Mononuclear cell (primary cell): ENCODE measurements at regions not wholly inside any gene's neighbourhood (a gene's known extent, or its start where the extent isn't known, plus 50 kb on each side); places are given as distances from the start of the nearest gene placed in this dataset.
"Not testable (repeated sequence)": the region's sequence is repeated elsewhere in the genome, so short reads cannot be mapped to it uniquely, and the experiment has no call there.

Source experiments
- H3K27me3 ChIP-seq: 2 replicates; pipeline ENCODE4 v1.6.0; 2011; ENCODE audit warnings: low read length, control low read depth; ENCODE audit not compliant: insufficient read depth
- H3K4me1 ChIP-seq: 2 replicates; pipeline ENCODE4 v1.5.1; 2011; ENCODE audit warnings: mild to moderate bottlenecking, low read length, control low read depth; ENCODE audit not compliant: insufficient read depth
- H3K4me3 ChIP-seq: 2 replicates; pipeline ENCODE4 v1.5.1; 2011; ENCODE audit warnings: mild to moderate bottlenecking, low read length, moderate library complexity
- H3K9me3 ChIP-seq: 2 replicates; pipeline ENCODE4 v1.5.1; 2011; ENCODE audit warnings: low read depth, mild to moderate bottlenecking, control low read depth, low read length

GRCh38 chr6:149246691-149247384 lies 70.7 kb upstream of the TAB2 start:
- Histone ChIP-seq H3K4me3 (no peak overlapping the region), H3K27me3 (no peaks in the 10 kb centered on the region), H3K4me1 (peaks cover 58% of the 10 kb centered on the region), H3K9me3 (no peaks in the 10 kb centered on the region)

GRCh38 chr6:149247385-149247763 lies 70.1 kb upstream of the TAB2 start:
- Histone ChIP-seq H3K27me3 (no peaks in the 10 kb centered on the region), H3K4me1 (peaks cover 62% of the 10 kb centered on the region), H3K4me3 (no peak overlapping the region), H3K9me3 (no peaks in the 10 kb centered on the region)

DNA sequence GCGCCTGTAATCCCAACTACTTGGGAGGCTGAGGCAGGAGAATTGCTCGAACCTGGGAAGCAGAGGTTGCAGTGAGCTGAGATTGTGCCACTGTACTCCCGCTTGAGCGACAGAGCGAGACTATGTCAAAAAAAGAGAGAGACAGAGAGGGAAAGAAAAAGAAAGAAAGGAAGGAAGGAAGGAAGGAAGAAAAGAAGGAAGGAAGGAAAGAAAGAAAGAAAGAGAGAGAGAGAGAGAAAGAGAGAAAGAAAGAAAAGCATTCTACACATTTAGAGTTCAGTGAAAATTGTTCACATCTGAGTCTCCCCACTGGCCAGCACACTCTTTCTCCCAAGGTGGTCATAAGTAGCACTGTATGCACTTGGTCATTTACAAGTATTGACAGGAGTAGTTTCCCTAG lies 69.2 kb upstream of the TAB2 start:
- H3K9me3 ChIP-seq, H3K4me3 ChIP-seq, H3K27me3 ChIP-seq: not testable (repeated sequence)
- H3K4me1 ChIP-seq = peaks cover 65% of the 10 kb centered on the region

DNA sequence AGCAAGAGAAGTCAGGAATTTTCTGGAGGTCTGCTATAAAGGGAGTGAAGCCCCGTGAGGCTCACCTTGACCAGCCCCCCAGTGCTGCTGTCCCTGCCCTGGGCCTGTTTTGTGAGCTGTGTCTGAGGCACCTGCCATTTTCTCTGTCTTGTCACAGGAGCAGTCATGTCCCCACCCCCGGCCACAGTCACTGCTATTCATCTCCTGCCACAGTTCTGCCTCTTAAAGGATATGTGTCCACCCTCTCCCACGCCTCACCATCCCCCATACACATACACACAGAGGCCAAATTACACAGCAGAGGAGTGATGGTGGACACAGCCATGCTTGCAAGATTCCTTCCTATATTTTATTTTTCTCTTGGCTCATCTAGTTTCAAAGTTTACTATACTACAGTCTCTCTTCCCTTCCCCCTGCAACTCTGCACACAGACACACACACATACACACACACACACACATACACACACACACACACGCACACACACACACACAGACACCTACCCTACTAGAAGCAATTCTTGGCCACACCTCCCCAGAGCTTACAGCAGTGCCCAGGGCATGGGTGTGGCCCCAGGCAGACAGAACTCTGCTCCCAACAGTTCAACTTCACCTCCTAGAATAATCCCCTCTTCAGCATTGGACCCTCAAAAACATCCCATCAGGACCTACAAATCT lies 68.7 kb upstream of the TAB2 start:
- H3K4me1 ChIP-seq = peaks cover 65% of the 10 kb centered on the region
- H3K4me3 ChIP-seq = peak overlapping the region; percentile 23

DNA sequence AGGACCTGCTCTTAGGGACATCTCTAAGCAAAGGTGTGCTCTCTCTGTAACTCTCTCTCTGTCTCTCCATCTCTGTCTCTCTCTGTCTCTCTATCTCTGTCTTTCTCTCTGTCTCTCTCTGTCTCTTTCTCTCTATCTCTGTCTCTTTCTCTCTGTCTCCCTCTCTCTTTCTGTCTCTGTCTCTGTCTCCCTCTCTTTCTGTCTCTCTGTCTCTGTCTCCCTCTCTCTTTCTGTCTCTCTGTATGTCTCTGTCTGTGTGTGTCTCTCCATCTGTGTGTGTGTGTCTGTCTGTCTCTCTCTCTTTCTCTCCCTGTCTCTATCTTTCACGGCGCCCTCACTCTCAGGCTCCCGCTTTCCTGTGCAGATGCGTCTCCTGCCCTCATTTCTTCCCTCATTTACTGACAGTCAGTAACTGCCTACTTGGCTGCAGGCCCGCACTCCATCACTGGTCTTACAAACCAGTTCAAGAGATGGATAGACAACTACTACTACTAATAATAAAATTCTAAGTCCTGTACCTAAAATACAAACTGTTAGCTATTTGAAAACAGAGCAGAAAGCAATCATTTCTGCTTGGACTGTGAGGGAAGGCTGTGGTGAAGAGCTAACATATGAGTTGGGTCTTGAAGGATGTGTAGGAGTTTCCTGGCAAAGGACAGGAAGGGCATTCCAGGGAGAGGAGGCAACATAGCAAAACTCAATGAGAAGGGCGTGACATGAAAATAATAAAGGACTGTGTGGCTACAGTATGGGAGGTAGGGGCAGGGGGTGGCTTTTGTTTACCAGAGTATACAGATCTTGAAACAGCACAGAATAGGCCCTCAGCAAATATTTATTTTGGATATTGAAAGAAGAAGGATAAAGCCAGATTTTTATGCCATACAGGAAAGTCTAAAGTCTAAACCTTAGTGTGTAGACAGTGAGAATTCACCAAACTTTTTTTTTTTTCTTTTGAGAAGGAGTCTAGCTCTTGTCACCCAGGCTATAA lies 67.8 kb upstream of the TAB2 start:
- Histone ChIP-seq H3K9me3 (no peaks in the 10 kb centered on the region), H3K4me1 (peaks cover 69% of the 10 kb centered on the region), H3K27me3 (no peaks in the 10 kb centered on the region), H3K4me3 (peak overlapping the region; percentile 23)

More for the DNA sequence above, 68.7 kb upstream of the TAB2 start:
- no peaks in the 10 kb centered on the region for H3K27me3 ChIP-seq
- no peaks in the 10 kb centered on the region for H3K9me3 ChIP-seq

DNA sequence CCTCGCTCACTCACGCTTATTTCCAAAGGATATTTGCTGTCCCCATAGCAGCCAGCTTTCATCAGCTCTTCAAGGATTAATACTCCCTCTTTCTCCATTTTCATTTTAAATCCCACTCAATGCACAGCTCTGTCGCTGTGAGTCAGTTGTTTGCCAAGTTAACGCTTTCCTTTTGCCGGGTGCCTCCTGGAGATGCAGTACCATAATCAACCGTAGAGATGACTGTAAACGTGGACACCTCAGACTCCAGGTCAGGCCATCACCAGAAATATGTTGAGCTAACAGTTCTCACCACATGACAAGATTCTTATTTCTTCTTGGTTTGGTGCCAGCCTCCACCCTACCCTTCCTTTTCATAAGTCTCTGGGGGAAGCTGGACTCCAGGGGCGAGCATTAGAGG lies 66.6 kb upstream of the TAB2 start:
- Histone ChIP-seq H3K27me3 (no peaks in the 10 kb centered on the region), H3K9me3 (no peaks in the 10 kb centered on the region), H3K4me1 (peaks cover 74% of the 10 kb centered on the region), H3K4me3 (no peak overlapping the region)

DNA sequence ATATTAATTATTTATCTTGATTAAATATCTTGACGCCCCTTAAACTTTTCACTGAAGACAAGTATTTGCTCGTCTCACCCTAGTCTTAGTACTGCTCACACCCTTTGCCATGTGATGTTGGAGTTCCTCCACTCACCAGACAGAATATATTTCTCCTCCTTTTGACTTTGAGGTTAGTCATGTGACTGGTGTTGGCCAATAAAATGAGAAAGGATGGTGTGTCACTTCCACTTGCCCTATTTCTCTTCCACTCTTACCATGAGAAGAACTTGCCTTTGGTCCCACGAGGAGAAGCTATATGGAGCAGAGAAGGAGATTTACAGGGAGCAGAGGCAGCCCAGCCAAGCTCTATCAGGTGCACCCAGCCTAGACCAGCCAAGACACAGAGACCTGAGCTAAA lies 64.9 kb upstream of the TAB2 start:
- no peaks in the 10 kb centered on the region for H3K27me3 ChIP-seq
- peaks cover 74% of the 10 kb centered on the region for H3K4me1 ChIP-seq
- no peak overlapping the region for H3K4me3 ChIP-seq
- H3K9me3 ChIP-seq = no peaks in the 10 kb centered on the region

GRCh38 chr6:149254253-149254652 lies 63.3 kb upstream of the TAB2 start:
- H3K4me3 ChIP-seq = no peak overlapping the region
- no peaks in the 10 kb centered on the region for H3K9me3 ChIP-seq
- H3K27me3 ChIP-seq = no peaks in the 10 kb centered on the region
- peaks cover 72% of the 10 kb centered on the region for H3K4me1 ChIP-seq

DNA sequence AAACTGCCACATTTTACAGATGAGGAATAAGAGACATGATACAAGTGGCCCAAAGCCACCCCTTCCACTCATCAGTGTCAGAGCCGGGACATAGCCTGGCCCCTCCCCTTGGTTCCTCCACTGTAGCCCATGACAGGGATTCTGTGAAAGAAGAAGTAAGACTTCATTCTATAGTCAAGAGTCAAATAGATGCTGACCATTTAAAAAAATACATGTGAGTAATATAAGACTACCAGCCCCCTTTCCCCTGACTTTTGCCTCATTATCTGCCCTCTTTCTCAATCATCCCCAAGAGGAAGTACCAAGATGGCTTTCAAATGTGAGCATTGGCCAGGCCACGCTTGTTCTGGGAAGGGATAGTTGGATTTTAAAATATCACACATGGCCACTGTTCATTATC lies 57.8 kb upstream of the TAB2 start:
- Histone ChIP-seq H3K27me3 (no peaks in the 10 kb centered on the region), H3K9me3 (no peaks in the 10 kb centered on the region), H3K4me3 (no peak overlapping the region), H3K4me1 (peaks cover 62% of the 10 kb centered on the region)

DNA sequence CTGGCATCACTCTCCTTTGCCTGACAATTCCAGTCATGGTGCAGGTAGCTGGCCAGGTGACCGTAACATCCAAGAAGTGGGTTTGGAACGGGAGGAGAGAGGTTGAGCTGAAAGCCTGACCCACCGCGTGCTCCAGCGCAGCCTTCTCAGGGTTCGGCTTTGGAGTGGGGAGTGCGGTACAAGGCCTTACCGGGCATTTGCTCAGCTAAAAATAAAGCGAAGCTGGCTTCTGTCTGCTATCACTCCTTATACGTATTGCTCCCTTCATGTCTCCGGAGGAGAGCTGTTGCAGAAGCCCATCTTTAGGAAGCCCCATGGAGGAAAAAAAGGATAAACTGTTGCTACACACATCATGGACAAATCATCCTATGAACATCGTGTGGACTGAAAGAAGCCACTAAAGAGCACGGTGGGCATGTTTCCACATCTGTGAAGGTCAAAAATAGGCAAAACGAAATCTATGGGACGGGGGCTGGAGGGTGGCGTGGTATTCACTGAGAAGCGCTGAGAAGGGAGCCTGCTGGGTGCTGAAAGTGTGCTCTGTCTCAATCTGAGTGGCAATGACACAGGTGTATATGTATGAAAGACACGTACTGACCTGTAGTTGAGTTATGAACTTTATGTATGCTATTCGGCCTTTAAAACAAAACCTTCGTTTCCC lies 57.2 kb upstream of the TAB2 start:
- peaks cover 61% of the 10 kb centered on the region for H3K4me1 ChIP-seq
- H3K27me3 ChIP-seq = no peaks in the 10 kb centered on the region
- H3K9me3 ChIP-seq = no peaks in the 10 kb centered on the region
- no peak overlapping the region for H3K4me3 ChIP-seq

DNA sequence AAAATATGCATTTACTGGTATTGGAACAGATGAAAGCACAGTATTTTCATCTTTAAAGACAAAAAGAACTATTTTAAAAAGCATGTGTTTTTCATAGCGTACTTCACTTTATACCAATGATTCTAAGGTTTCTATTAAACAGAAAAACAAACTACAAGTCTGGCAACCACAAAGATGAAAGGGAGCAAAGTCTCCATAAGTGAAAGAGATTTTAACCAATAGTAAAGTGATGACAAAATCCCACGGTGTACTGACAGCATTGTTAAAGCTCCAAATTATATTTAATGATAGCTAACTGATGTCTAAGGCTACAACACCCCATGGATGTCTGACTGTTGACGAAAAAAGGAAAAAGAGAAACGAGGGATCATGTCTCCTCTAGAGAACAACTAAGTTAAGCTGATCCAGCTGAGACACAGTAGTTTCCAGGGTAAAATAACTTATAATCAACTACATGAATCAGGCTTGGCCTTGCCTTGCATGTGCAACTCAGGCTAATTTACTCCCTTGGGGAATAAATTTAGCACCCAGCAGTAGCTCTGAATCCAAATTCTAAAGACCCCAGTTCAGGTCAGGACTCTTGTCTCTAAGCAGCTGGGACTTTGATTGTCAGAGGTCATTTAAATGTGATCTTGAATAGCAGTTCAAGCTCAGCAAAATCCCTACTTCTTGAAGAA lies 56.0 kb upstream of the TAB2 start:
- no peaks in the 10 kb centered on the region for H3K9me3 ChIP-seq
- no peak overlapping the region for H3K4me3 ChIP-seq
- H3K27me3 ChIP-seq = no peaks in the 10 kb centered on the region
- peaks cover 65% of the 10 kb centered on the region for H3K4me1 ChIP-seq

- Histone ChIP-seq H3K4me3 (no peak overlapping the region), H3K4me1 (peaks cover 61% of the 10 kb centered on the region), H3K9me3 (no peaks in the 10 kb centered on the region), H3K27me3 (no peaks in the 10 kb centered on the region)
Measured at GRCh38 chr6:149263321-149263720, 54.2 kb upstream of the TAB2 start.

DNA sequence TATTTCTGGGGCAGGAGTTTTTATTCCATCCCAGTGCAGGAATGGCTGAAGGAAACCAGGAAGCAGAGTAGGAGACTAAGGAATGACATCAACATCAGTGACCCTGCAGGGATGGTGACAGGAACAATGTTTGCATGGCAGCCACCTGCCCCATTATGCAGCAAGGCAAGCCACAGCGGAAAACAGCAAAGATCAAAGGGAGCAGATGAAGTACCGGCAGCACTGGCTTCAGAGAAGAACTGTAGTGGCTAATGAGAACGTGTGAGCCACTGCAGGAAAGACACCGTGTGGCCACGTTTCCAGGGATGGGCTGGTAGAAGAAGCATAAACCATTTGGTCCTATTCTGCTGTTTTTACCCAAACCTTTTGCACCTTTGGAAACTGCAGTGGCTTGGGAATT lies 52.9 kb upstream of the TAB2 start:
- H3K4me3 ChIP-seq = no peak overlapping the region
- H3K4me1 ChIP-seq = peaks cover 59% of the 10 kb centered on the region
- no peaks in the 10 kb centered on the region for H3K27me3 ChIP-seq
- no peaks in the 10 kb centered on the region for H3K9me3 ChIP-seq

- Histone ChIP-seq H3K4me1 (peaks cover 57% of the 10 kb centered on the region), H3K27me3 (no peaks in the 10 kb centered on the region), H3K9me3 (no peaks in the 10 kb centered on the region), H3K4me3 (no peak overlapping the region)
Measured at GRCh38 chr6:149265945-149266344, 51.6 kb upstream of the TAB2 start.
